ENCODE measurements at regions not wholly inside any gene's neighbourhood (a gene's known extent, or its start where the extent isn't known, plus 50 kb on each side); places are given as distances from the start of the nearest gene placed in this dataset.
"Not testable (repeated sequence)": the region's sequence is repeated elsewhere in the genome, so short reads cannot be mapped to it uniquely, and the experiment has no call there.

- no peak for DNase-seq (ENCODE audit: low read depth, low spot score)
Observed at GRCh38 chr2:63695583-63695982, 106.8 kb downstream of the MDH1 start.

- no peak for DNase-seq (ENCODE audit: low read depth, low spot score)
Observed at GRCh38 chr2:63696496-63696895, 107.7 kb downstream of the MDH1 start.

- no peak for DNase-seq (ENCODE audit: low read depth, low spot score)
Observed at GRCh38 chr2:63697160-63697559, 108.4 kb downstream of the MDH1 start.

GRCh38 chr2:63698786-63699548, 110.2 kb downstream of the MDH1 start:
- DNase-seq (ENCODE audit: low read depth, low spot score) = peak; percentile 64

GRCh38 chr2:63699549-63699839, 110.7 kb downstream of the MDH1 start:
- no peak for DNase-seq (ENCODE audit: low read depth, low spot score)

GRCh38 chr2:63700271-63700670, 111.5 kb downstream of the MDH1 start:
- no peak for DNase-seq (ENCODE audit: low read depth, low spot score)

- DNase-seq (ENCODE audit: low read depth, low spot score) = no peak
Observed at GRCh38 chr2:63701406-63701805, 112.6 kb downstream of the MDH1 start.

- DNase-seq (ENCODE audit: low read depth, low spot score) = not testable (repeated sequence)
Observed at GRCh38 chr2:63706084-63706483, 117.3 kb downstream of the MDH1 start.

GRCh38 chr2:63710732-63711131, 122.0 kb downstream of the MDH1 start:
- DNase-seq (ENCODE audit: low read depth, low spot score) = no peak

GRCh38 chr2:63712748-63713147, 124.0 kb downstream of the MDH1 start:
- no peak for DNase-seq (ENCODE audit: low read depth, low spot score)

GRCh38 chr2:63716146-63716545, 125.5 kb upstream of the UGP2 start:
- no peak for DNase-seq (ENCODE audit: low read depth, low spot score)

- DNase-seq (ENCODE audit: low read depth, low spot score) = no peak
Observed at GRCh38 chr2:63719052-63719451, 122.6 kb upstream of the UGP2 start.

- no peak for DNase-seq (ENCODE audit: low read depth, low spot score)
Observed at GRCh38 chr2:63721082-63721424, 120.6 kb upstream of the UGP2 start.

GRCh38 chr2:63722284-63722683, 119.4 kb upstream of the UGP2 start:
- DNase-seq (ENCODE audit: low read depth, low spot score) = not testable (repeated sequence)

GRCh38 chr2:63723709-63724108, 118.0 kb upstream of the UGP2 start:
- no peak for DNase-seq (ENCODE audit: low read depth, low spot score)

GRCh38 chr2:63725212-63725611, 116.5 kb upstream of the UGP2 start:
- DNase-seq (ENCODE audit: low read depth, low spot score) = not testable (repeated sequence)

GRCh38 chr2:63729362-63729761, 112.3 kb upstream of the UGP2 start:
- DNase-seq (ENCODE audit: low read depth, low spot score) = no peak

- DNase-seq (ENCODE audit: low read depth, low spot score) = no peak
Observed at GRCh38 chr2:63729831-63730230, 111.9 kb upstream of the UGP2 start.

- DNase-seq (ENCODE audit: low read depth, low spot score) = no peak
Observed at GRCh38 chr2:63734510-63734909, 107.2 kb upstream of the UGP2 start.

- DNase-seq (ENCODE audit: low read depth, low spot score) = no peak
Observed at GRCh38 chr2:63735263-63735662, 106.4 kb upstream of the UGP2 start.

- DNase-seq (ENCODE audit: low read depth, low spot score) = no peak
Observed at GRCh38 chr2:63735931-63736330, 105.8 kb upstream of the UGP2 start.

- DNase-seq (ENCODE audit: low read depth, low spot score) = no peak
Observed at GRCh38 chr2:63736354-63736753, 105.3 kb upstream of the UGP2 start.

- DNase-seq (ENCODE audit: low read depth, low spot score) = no peak
Observed at GRCh38 chr2:63737081-63737751, 104.5 kb upstream of the UGP2 start.

GRCh38 chr2:63738019-63738418, 103.7 kb upstream of the UGP2 start:
- DNase-seq (ENCODE audit: low read depth, low spot score) = no peak

All from iPS DF 19.7 (cell line).